ENCODE measurements at regions not wholly inside any gene's neighbourhood (a gene's known extent, or its start where the extent isn't known, plus 50 kb on each side); places are given as distances from the start of the nearest gene placed in this dataset.

- TF ChIP-seq CTCF (IDR thresholded peaks at IDR 0.05; ENCODE audit: low read depth, low read length, missing control alignments): no peak
- Histone ChIP-seq H3K36me3 (replicated peaks) (no peaks in the 10 kb centered on the region), H3K27me3 (replicated peaks) (no peaks in the 10 kb centered on the region), H3K27ac (no peak overlapping the region), H3K4me3 (ENCODE audit: low read depth, low read length) (no peak overlapping the region)
- DNase-seq: peak; percentile 57
- in situ Hi-C loops (cut with HindIII; ENCODE audit: low pct_ligation_motif_present, low sequenced_read_pairs): no loop called here
These were observed 387.8 kb upstream of the LYPLAL1 start for GRCh38 chr1:218785928-218786327.

- DNase-seq: no peak
- H3K27me3 ChIP-seq (replicated peaks): no peaks in the 10 kb centered on the region
- H3K27ac ChIP-seq: no peak overlapping the region
- in situ Hi-C loops (cut with HindIII; ENCODE audit: low pct_ligation_motif_present, low sequenced_read_pairs): no loop called here
- no peak overlapping the region for H3K4me3 ChIP-seq (ENCODE audit: low read depth, low read length)
- no peaks in the 10 kb centered on the region for H3K36me3 ChIP-seq (replicated peaks)
- TF ChIP-seq CTCF (IDR thresholded peaks at IDR 0.05; ENCODE audit: low read depth, low read length, missing control alignments): no peak
These were observed 385.9 kb upstream of the LYPLAL1 start for GRCh38 chr1:218787826-218788225.

GRCh38 chr1:218796773-218797172 lies 376.9 kb upstream of the LYPLAL1 start:
- in situ Hi-C loops (cut with HindIII; ENCODE audit: low pct_ligation_motif_present, low sequenced_read_pairs): no loop called here
- H3K36me3 ChIP-seq (replicated peaks): no peaks in the 10 kb centered on the region
- H3K4me3 ChIP-seq (ENCODE audit: low read depth, low read length): no peak overlapping the region
- no peak for TF ChIP-seq CTCF (IDR thresholded peaks at IDR 0.05; ENCODE audit: low read depth, low read length, missing control alignments)
- no peak for DNase-seq
- H3K27ac ChIP-seq: no peak overlapping the region
- no peaks in the 10 kb centered on the region for H3K27me3 ChIP-seq (replicated peaks)

GRCh38 chr1:218802799-218803198 lies 370.9 kb upstream of the LYPLAL1 start:
- H3K27me3 ChIP-seq (replicated peaks): no peaks in the 10 kb centered on the region
- no peak for DNase-seq
- H3K36me3 ChIP-seq (replicated peaks): no peaks in the 10 kb centered on the region
- in situ Hi-C loops (cut with HindIII; ENCODE audit: low pct_ligation_motif_present, low sequenced_read_pairs): no loop called here
- H3K27ac ChIP-seq: no peak overlapping the region
- H3K4me3 ChIP-seq (ENCODE audit: low read depth, low read length): no peak overlapping the region
- TF ChIP-seq CTCF (IDR thresholded peaks at IDR 0.05; ENCODE audit: low read depth, low read length, missing control alignments): no peak

- in situ Hi-C loops (cut with HindIII; ENCODE audit: low pct_ligation_motif_present, low sequenced_read_pairs): no loop called here
- no peak for DNase-seq
- no peak overlapping the region for H3K27ac ChIP-seq
- no peaks in the 10 kb centered on the region for H3K27me3 ChIP-seq (replicated peaks)
- H3K4me3 ChIP-seq (ENCODE audit: low read depth, low read length): no peak overlapping the region
- TF ChIP-seq CTCF (IDR thresholded peaks at IDR 0.05; ENCODE audit: low read depth, low read length, missing control alignments): no peak
- no peaks in the 10 kb centered on the region for H3K36me3 ChIP-seq (replicated peaks)
These were observed 370.2 kb upstream of the LYPLAL1 start for GRCh38 chr1:218803351-218803997.
